GM20000 (cell line): ENCODE measurements at regions not wholly inside any gene's neighbourhood (a gene's known extent, or its start where the extent isn't known, plus 50 kb on each side); places are given as distances from the start of the nearest gene placed in this dataset.

ENCODE experiments used
- DNase-seq: peaks from one replicate; pipeline ENCODE4 v3.0.0; 2012; ENCODE audit warnings: low spot score
- TF ChIP-seq, protein P1 (sequence below): IDR thresholded peaks from 2 replicates; pipeline ENCODE4 v1.5.1; 2012; ENCODE audit warnings: mild to moderate bottlenecking, control low read depth; ENCODE audit errors: extremely low read depth, missing control alignments

DNA sequence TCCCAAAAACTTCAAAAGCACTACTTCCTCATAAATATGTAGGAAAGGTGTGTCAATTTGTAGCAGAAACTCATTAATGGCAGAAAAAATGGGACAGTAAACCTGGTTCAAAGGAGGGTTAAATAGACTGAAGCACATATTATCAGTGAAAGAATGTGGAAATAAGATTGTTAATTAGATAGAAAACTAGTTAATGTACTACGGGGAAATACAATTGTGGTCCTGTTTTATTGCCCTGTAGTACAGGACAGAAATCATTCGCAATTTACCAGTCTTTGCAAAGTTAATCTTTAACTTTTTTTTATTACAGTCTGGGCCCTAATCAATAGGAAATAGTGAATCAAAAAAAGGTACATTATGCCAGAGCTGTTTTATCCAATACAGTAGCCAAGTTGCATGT is 82.0 kb upstream of the PAK5 start:
- TF ChIP-seq, protein P1, sequence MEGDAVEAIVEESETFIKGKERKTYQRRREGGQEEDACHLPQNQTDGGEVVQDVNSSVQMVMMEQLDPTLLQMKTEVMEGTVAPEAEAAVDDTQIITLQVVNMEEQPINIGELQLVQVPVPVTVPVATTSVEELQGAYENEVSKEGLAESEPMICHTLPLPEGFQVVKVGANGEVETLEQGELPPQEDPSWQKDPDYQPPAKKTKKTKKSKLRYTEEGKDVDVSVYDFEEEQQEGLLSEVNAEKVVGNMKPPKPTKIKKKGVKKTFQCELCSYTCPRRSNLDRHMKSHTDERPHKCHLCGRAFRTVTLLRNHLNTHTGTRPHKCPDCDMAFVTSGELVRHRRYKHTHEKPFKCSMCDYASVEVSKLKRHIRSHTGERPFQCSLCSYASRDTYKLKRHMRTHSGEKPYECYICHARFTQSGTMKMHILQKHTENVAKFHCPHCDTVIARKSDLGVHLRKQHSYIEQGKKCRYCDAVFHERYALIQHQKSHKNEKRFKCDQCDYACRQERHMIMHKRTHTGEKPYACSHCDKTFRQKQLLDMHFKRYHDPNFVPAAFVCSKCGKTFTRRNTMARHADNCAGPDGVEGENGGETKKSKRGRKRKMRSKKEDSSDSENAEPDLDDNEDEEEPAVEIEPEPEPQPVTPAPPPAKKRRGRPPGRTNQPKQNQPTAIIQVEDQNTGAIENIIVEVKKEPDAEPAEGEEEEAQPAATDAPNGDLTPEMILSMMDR, result no peak

DNA sequence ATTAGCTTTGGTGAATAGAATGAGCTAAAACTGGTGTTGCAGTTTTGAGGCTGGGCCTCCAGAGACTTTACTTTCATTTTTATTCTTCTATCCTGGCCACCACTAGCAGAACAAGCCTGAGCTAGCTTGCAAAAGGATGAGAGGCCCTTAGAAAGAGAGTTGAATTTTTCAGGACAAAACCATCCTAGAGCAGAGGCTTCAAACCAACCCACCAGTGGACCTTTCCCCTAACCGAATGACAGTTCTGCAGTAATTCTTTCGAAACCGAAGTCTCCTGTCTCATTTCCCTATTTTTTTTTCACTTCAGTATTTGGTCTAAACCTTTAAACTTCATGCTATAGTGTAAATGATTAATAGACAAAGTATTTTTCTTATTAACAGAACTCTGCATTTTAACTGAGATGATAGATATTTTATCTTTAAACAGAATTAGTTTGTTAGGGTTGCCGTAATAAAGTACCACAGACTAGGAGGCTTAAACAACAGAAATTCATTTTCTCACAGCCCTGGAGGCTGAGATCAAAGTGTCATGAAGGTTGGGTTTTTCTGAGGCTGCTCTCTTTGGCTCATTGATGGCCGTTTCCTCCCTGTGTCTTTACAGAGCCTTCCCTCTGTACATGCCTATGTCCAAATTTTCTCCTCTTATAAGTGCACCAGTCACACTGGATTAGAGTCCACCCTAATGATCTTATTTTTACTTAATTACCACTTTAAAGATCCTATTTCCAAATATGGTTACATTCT is 80.6 kb upstream of the PAK5 start:
- TF ChIP-seq, protein P1, result no peak

More for the DNA sequence above, 82.0 kb upstream of the PAK5 start:
- no peak for DNase-seq

DNA sequence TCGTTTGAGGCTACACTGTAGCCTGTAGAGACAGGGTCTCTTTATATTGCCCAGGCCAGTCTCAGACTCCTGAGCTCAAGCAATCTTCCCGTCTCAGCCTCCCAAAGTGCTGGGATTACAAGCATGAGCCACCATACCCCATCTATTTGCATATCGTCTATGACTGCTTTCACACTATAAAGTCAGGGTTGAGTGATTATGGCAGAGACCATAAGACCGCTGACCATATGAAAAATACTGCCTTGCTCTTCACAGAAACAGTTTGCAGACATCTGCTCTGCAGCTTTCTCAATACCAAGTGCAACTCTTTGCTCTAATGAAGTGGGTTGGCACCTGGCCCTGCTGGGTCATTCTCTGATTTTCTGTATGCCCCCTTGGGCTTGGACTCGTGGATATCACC is 79.5 kb upstream of the PAK5 start:
- DNase-seq, result no peak
- TF ChIP-seq, protein P1, result no peak

More for the DNA sequence above, 80.6 kb upstream of the PAK5 start:
- DNase-seq, result peak; percentile 25

DNA sequence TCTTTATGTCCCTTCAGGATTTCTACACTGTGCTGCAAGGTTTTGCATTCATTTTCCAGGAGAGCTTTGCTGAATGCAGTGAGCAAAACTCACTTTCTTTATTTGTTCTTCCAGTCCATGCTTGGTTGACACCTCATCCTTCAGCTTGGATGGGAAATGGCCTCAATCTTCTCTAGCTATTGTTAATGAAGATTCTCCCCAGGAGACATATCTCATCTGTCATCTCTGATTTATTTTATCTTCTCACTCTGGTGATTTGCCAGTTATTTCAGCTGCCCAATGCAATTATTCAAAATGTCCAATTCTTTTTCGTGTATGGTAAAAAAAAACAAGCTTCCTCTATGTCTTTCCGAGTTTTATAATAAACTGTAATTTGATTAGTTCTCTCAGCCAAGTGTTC is 77.9 kb upstream of the PAK5 start:
- DNase-seq, result no peak
- TF ChIP-seq, protein P1, result no peak

DNA sequence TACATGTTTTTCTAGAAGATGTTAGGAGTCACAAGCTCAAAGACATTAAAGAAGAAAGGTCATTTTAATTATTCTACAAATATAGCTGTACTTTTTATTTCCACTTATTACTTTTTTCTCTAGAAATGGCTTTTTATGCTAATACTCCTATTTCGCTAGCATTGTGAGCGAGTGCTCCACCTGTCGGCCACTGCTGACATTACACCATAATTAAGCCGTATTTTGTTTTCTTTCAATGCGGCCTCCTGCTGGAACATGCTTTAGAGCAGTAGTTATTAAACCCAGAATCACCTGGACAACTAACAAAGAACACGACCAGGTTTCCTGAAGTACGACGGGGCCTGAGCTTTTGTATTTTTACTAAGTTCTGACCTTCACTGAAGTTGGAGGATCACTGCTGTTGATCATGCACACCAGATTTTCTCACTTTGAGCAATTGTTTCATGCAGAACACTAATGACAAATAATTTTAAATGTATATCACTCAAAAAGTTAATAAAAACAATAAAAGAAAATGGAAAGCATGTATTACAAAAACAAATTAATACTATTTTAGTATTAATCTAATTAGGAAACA is 74.1 kb upstream of the PAK5 start:
- peak; percentile 8 for DNase-seq
- TF ChIP-seq, protein P1, result peak; percentile 67

DNA sequence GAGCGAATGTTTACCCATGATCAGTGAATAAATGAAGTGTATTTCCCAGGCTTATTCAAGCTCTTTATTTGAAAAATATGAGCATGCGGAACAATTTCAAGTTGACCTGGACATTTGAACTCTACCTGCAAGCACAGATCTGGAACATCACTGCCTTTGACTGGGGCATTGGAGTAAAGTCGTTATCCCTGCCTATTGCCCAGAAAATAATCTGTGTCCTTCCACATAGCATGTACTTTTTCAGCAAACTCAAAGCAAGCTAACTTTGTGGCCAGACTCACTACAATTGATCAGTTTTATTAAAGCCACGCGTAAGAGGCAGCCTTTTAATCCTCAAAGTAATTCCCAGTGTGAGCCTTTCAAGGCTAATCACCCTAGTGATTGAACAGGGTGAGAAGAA is 73.4 kb upstream of the PAK5 start:
- TF ChIP-seq, protein P1, result no peak
- DNase-seq, result no peak

DNA sequence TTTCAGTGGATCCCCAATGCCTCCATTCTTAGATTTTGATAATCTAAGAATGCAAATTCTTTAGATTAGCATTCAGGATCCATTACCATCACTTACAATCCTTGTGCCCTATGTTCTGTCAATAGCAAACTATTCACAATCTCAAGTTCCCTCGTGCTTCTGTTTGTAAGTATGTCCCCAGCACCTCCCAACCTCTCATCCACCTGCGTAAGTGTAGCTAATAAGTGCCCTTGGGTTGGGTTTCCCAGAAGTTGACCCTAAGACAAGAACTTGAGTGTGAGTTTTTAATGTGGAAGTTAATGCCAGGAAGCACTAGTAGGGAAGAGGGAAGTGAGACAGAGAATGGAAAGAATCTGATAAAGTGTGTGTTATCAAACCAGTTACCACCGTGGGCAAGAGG is 72.6 kb upstream of the PAK5 start:
- TF ChIP-seq, protein P1, result no peak
- no peak for DNase-seq
